Spleen (tissue), 11 donors: ENCODE measurements at regions not wholly inside any gene's neighbourhood (a gene's known extent, or its start where the extent isn't known, plus 50 kb on each side); places are given as distances from the start of the nearest gene placed in this dataset.
A peak's percentile ranks its signal among the peaks of the same experiment; 100 is the strongest.

Source experiments
- DNase-seq: peaks from one replicate; pipeline ENCODE4 v3.0.0-alpha.2; 2020
- H3K27ac ChIP-seq, 8 donors: fragments of 200-600 bp; sonication (generic) in 7 of 8; 1 replicate in 4 of 8; 2 replicates in 4 of 8; pipeline versions ENCODE4 v1.5.0 to v1.8.0; 2016 to 2021; ENCODE audit warnings: inconsistent platforms in 4 of 8, mild to moderate bottlenecking in 4 of 8, moderate library complexity in 1 of 8
- H3K27me3 ChIP-seq, 7 donors: fragments of 200-600 bp; sonication (generic) in 6 of 7; replicated peaks in 1 of 7; 1 replicate in 4 of 7; 2 replicates in 3 of 7; pipeline versions ENCODE4 v1.5.0 to v1.8.0; 2016 to 2021; ENCODE audit warnings: inconsistent platforms in 3 of 7, mild to moderate bottlenecking in 1 of 7
- H3K36me3 ChIP-seq, 6 donors: fragments of 200-600 bp; sonication (generic) in 5 of 6; 1 replicate in 4 of 6; 2 replicates in 2 of 6; pipeline versions ENCODE4 v1.5.0 to v1.8.0; 2016 to 2021; ENCODE audit warnings: inconsistent platforms in 2 of 6
- H3K4me1 ChIP-seq, 6 donors: fragments of 200-600 bp; sonication (generic) in 5 of 6; 1 replicate in 3 of 6; 2 replicates in 3 of 6; pipeline versions ENCODE4 v1.5.0 to v1.8.0; 2016 to 2021; ENCODE audit warnings: inconsistent platforms in 3 of 6
- H3K4me3 ChIP-seq, 8 donors: fragments of 200-600 bp; sonication (generic) in 7 of 8; 1 replicate in 4 of 8; 2 replicates in 4 of 8; pipeline versions ENCODE4 v1.5.0 to v1.8.0; 2016 to 2021; ENCODE audit warnings: inconsistent platforms in 4 of 8, mild to moderate bottlenecking in 4 of 8, moderate library complexity in 2 of 8
- H3K9me3 ChIP-seq, 8 donors: fragments of 200-600 bp; sonication (generic) in 7 of 8; 1 replicate in 4 of 8; 2 replicates in 4 of 8; pipeline versions ENCODE4 v1.5.0 to v1.8.0; 2016 to 2021; ENCODE audit warnings: inconsistent platforms in 4 of 8
- POLR2A ChIP-seq, 3 donors: fragments of 450-650 bp; IDR thresholded peaks; one replicate each; pipeline ENCODE4 v1.5.1; 2017; ENCODE audit warnings: antibody characterized with exemption in 3 of 3, mild to moderate bottlenecking in 1 of 3
- POLR2AphosphoS5 ChIP-seq, 3 donors: sonication (generic); formaldehyde crosslinking; IDR thresholded peaks; one replicate each; pipeline ENCODE4 v1.5.1; 2017; ENCODE audit warnings: antibody characterized with exemption in 3 of 3
- WGBS, 5 donors: extraction: QIAGEN DNeasy Blood & Tissue Kit in 3 of 5; methylation state at CpG; one replicate each; pipeline versions ENCODE4 v1.1.5 to v1.1.7; 2013 to 2018; 5-methylcytosine and 5-hydroxymethylcytosine counted together
- intact Hi-C: fragments of 100-400 bp; cut with DNase I; formaldehyde crosslinking; loops from one replicate; pipeline ENCODE4 v1.15.0; 2023; ENCODE audit warnings: low total_unique reads
- TF ChIP-seq, protein P1 (sequence below), 11 experiments: fragments of 200-600 bp in 7 of 11; fragments of 450-650 bp in 4 of 11; sonication (generic) in 4 of 11; IDR thresholded peaks in 8 of 11; conservative IDR thresholded peaks in 3 of 11; 1 replicate in 7 of 11; 2 replicates in 4 of 11; pipeline versions ENCODE4 v1.4.0 to v1.8.0; 2016 to 2021; ENCODE audit warnings: antibody characterized with exemption in 11 of 11, inconsistent platforms in 4 of 11, mild to moderate bottlenecking in 1 of 11
- donor health status: healthy with polysubstance abuse.
- donor health status: DM: no; HTN: no; CAD: no; lungs with moderate emphysema.
- donor health status: DM: no; HTN: no; CAD: no.
- donor health status: Bipolar disorder and iron deficiency.
- donor health status: healthy.
- donor health status: DM: no; HTN: no; CAD: no.
- donor health status: DM: yes; HTN: yes; CAD: no.

DNA sequence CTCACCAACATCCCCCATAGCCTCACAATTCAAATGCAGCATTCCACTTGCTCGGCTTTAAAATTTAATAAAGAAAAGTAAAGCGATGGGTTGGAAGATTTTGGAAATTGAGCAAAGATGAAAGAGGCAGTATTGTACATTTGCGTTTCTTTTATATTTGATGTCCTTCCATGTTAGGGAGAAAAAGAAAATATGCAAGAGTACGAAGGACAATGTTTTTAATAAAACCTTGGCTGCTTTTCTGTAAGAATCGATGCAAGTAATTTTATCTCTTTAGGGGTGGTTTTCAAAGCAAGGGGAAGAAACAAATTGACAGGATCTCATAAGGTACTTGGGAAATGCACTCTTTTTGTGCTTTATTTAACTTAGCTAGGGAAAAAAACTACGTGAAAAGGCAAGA lies 61.8 kb upstream of the TSC22D2 start:
- no peak overlapping the region for H3K27ac ChIP-seq
- 88 to 91% (median 90%) methylated on average over 6 of the region's 6 CpGs for WGBS, 5 donors

DNA sequence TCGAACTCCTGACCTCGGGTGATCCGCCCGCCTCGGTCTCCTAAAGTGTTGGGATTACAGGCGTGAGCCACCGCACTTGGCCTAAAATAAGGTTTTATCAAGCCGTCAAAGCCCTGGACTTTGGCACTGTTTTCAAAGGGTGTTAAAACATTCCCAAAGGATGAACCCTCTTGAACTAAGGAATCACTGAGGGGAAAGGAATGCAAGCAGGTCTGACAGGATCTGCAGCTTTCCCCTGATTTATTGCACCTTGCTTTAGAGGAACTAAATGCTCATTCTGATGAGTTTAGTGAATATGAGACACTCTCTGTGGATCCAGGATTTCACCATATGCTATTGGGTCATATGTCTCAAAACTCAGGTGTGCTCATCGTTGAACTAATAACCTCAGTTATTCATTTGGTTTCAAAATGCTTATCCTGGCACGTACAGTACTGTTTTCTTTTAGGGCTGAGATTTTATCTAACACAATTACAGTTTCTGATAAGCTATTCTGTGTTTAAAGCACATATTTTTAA lies 63.0 kb upstream of the TSC22D2 start:
- no peak overlapping the region for H3K4me3 ChIP-seq
- no peak overlapping the region for H3K27ac ChIP-seq
- DNase-seq: peak; percentile 45
- TF ChIP-seq, protein P1, sequence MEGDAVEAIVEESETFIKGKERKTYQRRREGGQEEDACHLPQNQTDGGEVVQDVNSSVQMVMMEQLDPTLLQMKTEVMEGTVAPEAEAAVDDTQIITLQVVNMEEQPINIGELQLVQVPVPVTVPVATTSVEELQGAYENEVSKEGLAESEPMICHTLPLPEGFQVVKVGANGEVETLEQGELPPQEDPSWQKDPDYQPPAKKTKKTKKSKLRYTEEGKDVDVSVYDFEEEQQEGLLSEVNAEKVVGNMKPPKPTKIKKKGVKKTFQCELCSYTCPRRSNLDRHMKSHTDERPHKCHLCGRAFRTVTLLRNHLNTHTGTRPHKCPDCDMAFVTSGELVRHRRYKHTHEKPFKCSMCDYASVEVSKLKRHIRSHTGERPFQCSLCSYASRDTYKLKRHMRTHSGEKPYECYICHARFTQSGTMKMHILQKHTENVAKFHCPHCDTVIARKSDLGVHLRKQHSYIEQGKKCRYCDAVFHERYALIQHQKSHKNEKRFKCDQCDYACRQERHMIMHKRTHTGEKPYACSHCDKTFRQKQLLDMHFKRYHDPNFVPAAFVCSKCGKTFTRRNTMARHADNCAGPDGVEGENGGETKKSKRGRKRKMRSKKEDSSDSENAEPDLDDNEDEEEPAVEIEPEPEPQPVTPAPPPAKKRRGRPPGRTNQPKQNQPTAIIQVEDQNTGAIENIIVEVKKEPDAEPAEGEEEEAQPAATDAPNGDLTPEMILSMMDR (IDR thresholded peaks at IDR 0.05 in 8 of 11, conservative IDR thresholded peaks at IDR 0.05 in 3 of 11): no peak
- no peak for TF ChIP-seq POLR2A (IDR thresholded peaks at IDR 0.05)
- H3K27me3 ChIP-seq: no peaks in the 10 kb centered on the region
- intact Hi-C loops: no loop called here
- 79 to 86% (median 84%) methylated on average over 10 of the region's 10 CpGs for WGBS, 5 donors
- no peaks in the 10 kb centered on the region for H3K4me1 ChIP-seq
- no peaks in the 10 kb centered on the region for H3K9me3 ChIP-seq
- no peaks in the 10 kb centered on the region for H3K36me3 ChIP-seq

More for the DNA sequence above, 61.8 kb upstream of the TSC22D2 start:
- Histone ChIP-seq H3K4me1 (no peaks in the 10 kb centered on the region), H3K9me3 (no peaks in the 10 kb centered on the region), H3K4me3 (no peak overlapping the region), H3K36me3 (no peaks in the 10 kb centered on the region), H3K27me3 (no peaks in the 10 kb centered on the region)
- TF ChIP-seq, protein P1 (IDR thresholded peaks at IDR 0.05 in 8 of 11, conservative IDR thresholded peaks at IDR 0.05 in 3 of 11): no peak
- TF ChIP-seq POLR2A (IDR thresholded peaks at IDR 0.05) (no peak), POLR2AphosphoS5 (IDR thresholded peaks at IDR 0.05) (no peak)
- DNase-seq: no peak
- intact Hi-C loops: no loop called here

- DNase-seq: no peak
- 80 to 91% (median 88%) methylated on average over 8 of the region's 8 CpGs for WGBS, 5 donors
- TF ChIP-seq POLR2AphosphoS5 (IDR thresholded peaks at IDR 0.05): no peak
- TF ChIP-seq, protein P1 (IDR thresholded peaks at IDR 0.05 in 8 of 11, conservative IDR thresholded peaks at IDR 0.05 in 3 of 11): no peak
- TF ChIP-seq POLR2A (IDR thresholded peaks at IDR 0.05): no peak
- H3K9me3 ChIP-seq: no peaks in the 10 kb centered on the region
- no peak overlapping the region for H3K4me3 ChIP-seq
- no peaks in the 10 kb centered on the region for H3K36me3 ChIP-seq
- H3K27me3 ChIP-seq: no peaks in the 10 kb centered on the region
- H3K4me1 ChIP-seq: no peaks in the 10 kb centered on the region
- intact Hi-C loops: no loop called here
- no peak overlapping the region for H3K27ac ChIP-seq
Measured at GRCh38 chr3:150344079-150344759, 63.9 kb upstream of the TSC22D2 start.

DNA sequence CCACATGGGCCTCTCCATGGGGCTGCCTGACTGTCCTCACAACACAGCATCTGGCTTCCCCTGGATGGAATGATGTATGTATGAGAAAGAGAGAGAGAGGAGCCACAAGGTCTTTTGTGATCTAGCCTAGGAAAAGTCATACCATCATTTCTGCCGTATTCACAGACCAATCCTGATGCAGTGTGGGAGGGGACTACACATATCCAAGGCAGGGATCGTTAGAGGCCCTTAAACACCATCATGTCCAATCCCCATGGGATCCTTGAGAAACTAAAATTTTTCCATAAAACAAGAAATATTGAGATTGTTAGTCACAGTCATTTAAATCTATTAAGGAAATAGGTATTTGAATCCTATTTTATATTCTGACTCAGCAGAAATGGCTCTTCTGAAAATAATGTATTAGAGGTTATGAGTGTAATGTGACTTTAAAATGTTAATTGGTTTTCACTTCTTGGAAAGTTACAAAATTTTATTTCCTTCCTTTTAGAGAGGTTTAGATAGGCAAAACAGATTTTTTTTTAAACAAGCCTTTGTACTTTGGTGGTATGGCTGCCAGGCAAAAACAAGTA lies 65.1 kb upstream of the TSC22D2 start:
- DNase-seq: no peak
- Histone ChIP-seq H3K27ac (no peak overlapping the region), H3K9me3 (peaks cover 0 to 3% (median 0%) of the 10 kb centered on the region in 8 donors), H3K27me3 (no peaks in the 10 kb centered on the region), H3K4me3 (no peak overlapping the region), H3K4me1 (no peaks in the 10 kb centered on the region), H3K36me3 (no peaks in the 10 kb centered on the region)
- intact Hi-C loops: no loop called here
- 75 to 93% (median 81%) methylated on average over 2 of the region's 2 CpGs for WGBS, 5 donors
- TF ChIP-seq, protein P1 (IDR thresholded peaks at IDR 0.05 in 8 of 11, conservative IDR thresholded peaks at IDR 0.05 in 3 of 11): no peak
- no peak for TF ChIP-seq POLR2AphosphoS5 (IDR thresholded peaks at IDR 0.05)
- no peak for TF ChIP-seq POLR2A (IDR thresholded peaks at IDR 0.05)
